NCI-H2029 (cell line): ENCODE measurements at regions not wholly inside any gene's neighbourhood (a gene's known extent, or its start where the extent isn't known, plus 50 kb on each side); places are given as distances from the start of the nearest gene placed in this dataset.

Source experiments
- DNase-seq: peaks from one replicate; lab custom pipeline; 2025; lab: John Stamatoyannopoulos, UW

DNA sequence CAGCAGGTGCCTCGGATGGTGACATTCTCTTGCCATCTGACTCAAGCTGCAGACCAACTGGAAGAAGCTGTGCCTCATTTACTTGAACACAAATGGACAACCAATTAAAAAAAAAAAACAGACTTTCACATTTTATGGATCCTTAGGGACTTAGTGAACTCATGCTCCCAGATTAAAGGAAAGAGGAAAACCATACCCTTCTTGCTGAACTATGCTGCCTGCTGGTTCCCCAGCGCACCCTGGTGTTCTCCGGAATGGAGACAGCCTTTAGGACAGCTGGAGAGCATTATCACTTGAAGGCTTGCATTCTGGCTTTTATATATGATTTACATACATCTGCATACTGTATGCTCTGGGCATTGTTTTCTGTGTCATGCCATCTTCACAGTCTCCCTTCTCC is 370.7 kb downstream of the SLC4A3 start:
- no peak for DNase-seq

DNA sequence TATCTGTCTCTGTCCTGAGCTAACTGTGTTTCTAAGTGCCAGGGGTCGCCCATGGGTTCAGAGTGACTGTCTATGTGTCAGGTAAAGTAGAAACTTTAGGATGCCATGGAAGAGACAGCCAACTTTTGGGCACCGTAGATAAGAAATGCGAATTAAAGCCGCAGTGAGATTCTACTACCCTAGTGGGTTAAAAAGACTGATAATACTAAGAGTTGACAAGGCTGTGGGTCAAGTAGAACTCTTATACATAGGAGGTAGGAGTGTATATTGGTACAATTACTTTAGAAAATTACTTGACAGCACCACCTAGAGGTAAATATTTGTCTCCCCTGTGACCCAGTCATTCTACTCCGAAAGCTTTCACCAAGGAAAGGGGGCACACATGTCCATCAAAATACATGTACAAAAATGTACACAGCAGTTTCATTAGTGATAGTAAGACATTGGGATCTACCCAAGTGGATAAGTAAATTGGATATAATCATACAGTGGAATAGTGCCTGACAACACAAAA is 371.3 kb downstream of the SLC4A3 start:
- DNase-seq = no peak

DNA sequence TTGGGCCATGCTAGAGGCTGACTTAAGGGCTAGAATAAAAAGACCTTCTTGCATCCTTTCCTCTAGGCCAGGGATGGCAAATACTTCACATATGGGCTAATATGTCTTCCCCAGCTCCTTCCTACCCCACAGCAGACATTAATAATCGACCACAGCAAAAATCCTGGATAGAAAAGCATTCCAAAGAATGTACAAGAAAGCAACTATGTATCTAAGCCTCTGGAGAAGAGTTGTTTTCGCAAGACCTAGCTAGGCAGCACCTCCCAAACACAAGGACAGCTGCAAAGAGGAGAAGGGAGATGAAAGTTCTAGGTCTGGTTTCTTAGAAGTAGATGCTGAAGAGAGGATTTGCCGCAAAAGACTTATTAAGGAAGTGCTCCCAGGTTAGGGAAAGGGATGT is 372.6 kb downstream of the SLC4A3 start:
- DNase-seq = no peak

DNA sequence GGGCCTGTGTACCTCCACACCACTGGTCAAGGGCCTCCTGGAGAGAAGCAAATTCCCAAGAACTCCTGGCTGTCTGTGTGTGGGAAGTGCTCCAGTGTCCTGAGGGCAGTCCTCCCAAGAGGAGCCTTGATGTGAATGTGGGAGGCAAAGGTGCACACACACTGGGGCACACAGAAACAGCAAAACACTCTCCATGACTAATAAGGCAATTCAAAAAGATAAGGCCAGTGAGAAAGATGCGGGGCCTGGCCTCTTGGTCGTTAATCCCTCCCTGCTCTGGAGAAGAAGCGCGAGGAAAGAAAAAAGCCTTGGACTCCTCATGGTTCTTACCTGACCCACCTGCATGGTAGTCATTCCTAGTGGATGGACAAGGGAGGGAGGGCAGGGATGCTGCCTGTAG is 373.2 kb downstream of the SLC4A3 start:
- DNase-seq = no peak

DNA sequence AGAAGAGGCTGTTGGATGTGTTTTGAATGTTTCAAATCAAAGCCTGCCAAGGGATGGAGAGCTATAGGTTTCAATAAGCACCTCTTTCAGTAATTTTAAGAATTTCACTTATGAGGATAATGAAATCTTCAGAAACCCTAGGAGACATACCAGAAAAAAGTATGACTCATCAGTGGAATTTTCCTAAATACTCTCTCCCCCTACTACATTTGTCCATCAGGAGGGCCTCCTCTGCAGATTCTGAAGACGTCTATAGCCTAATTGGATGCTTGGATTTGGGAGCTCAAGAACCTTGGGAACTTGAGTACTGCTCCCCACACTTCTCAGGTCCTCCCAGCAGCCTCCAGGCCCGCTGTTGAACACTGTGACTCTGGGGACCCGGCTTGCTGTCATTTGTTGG is 374.3 kb downstream of the SLC4A3 start:
- no peak for DNase-seq

DNA sequence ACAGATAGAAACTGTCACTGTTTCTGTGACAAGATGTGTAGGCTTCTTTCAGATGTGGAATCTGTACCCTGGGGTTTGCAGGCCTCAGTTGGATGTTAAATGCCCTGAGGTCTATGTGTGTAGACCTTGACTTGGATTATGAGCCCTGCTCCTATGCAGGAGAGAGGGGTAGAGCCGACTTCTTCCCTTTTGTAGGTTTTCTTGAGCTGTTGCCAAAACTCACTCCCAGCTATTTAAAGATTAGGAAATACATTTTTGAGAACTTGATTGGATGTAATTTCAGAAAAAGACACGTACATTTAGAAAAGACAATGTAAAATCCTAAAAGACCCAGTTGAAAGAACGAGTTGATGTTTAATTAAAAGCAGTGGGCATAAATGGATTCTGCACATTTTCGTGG is 374.8 kb downstream of the SLC4A3 start:
- no peak for DNase-seq

DNA sequence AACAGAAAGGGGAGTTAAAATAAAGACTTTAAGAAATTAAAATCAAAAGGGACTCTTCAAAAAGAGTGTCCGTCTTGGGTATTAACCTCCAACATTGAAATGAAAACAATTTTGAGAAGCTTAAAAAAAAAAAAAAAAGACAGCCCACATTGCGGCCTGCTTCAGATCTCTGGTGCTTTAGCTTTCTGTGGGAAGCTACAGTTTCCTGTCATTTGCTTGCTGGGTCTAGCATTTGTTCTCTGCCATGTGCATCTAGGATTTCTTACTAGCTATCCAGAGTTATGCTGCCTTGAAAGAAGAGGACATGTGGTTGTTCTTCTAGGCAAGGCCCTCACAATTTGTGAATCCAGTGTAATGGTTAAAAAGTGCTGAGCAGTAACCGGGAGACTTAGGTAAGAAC is 375.3 kb downstream of the SLC4A3 start:
- no peak for DNase-seq

DNA sequence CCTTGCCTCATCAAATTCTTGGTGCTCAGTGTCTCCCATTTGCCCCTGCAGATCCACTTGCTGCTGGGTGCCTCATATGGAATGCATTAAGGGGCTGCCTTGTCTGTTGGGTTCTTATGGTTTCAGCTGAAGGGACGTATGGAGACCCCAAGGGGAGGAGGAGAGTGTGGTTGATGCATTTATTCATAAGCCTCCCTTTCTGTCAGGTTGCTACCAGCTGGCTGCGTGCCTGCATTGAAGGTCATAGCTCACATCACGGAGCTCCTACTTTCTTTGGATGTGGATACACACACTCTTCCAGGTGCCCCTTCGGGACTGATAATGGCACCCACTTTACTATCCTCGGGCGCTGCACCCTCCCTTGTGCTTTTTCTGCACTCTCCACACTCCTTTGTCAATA is 377.9 kb downstream of the SLC4A3 start:
- DNase-seq = no peak

DNA sequence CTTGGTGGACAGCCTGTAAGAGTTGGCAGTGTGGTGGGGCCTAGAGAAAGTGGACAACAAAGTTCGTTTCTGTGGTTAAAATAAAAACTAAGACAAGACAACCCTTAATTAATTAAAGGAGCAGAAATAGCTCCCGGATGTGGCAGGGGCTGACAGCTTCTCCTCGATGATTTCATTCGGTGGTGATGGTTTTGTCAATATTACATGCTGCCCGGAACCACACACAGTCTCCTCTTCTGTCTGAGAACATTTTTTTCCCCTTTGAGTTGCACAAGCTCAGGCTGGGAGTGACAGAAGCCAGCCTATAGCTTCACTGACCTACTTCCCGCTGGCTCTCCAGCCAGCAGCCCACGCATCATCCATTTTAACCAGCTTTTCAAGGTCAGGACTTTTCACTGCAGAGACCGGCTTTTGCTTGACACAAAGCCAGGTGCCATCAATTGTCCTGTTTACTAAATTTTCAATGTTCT is 378.8 kb downstream of the SLC4A3 start:
- no peak for DNase-seq

DNA sequence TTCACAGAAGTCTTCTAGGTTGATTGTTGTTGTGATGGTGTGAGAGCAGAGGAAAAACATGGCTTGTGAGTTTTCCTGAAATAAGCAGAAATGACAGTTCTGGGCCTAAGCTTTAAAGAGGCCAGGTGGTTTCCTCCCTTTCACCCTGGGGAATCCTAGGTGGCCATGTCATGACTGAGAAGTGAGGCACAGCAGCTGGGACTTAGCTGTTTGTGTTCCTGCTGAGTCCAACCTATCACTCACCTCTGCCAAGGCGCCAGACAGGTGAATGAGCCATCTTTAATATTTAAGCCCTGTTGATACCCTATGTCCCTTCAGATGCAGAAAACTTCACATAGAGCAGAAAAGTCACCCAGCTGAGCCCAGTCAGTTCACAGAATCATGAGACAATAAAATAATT is 384.4 kb downstream of the SLC4A3 start:
- DNase-seq = no peak

DNA sequence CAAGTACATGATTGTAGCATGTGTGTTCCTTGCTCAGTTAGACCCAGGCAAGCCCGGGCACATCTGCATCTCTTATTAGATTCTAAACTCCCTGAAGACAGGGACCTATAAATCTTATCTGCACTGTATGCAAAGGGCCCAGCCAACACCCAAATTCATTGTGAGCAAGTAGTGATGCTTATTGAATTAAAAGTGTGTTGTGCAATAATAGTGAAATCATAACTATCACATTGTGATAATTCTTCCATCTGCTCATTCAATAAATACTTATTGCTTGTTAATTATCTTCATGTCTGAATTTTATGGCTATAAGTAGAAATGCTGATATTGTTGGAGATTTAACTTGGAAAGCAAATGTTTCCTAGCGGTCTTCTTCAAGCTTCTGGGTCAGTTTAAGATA is 387.5 kb downstream of the SLC4A3 start:
- DNase-seq = no peak

DNA sequence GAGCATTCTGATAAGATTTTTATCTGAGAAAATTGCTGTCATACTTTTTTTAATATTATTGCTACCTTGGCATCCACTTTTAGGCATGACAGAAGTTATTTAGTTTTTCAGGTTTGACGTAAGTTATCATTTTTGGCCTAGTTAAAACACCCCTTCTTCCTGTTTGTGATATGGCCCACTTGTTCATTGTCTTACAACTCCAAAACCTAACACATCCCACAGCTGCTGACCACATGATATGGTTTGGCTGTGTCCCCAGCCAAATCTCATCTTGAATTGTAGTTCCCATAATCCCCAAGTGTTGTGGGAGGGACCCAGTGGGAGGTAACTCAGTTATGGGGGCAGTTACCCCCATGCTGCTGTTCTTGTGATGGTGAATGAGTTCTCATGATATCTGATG is 388.1 kb downstream of the SLC4A3 start:
- DNase-seq = no peak

DNA sequence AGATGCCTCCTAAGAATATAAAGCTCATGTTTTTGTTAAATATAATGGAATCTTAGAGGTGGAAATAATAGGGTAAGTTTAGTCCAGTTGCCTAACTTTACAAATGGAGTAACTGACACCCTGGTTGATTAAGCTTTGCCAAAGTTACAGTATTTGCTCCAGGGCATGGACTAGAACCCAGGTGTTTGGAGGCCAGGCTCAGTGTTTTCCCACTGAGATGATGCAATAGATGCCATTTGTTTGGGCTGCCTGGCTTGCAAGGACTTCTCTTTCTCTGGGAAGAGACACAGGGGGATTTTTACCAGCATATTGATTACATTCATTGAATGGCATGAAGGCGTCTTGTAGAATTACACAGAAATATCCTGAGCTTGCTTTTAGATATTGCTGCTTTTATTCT is 397.8 kb downstream of the SLC4A3 start:
- no peak for DNase-seq

DNA sequence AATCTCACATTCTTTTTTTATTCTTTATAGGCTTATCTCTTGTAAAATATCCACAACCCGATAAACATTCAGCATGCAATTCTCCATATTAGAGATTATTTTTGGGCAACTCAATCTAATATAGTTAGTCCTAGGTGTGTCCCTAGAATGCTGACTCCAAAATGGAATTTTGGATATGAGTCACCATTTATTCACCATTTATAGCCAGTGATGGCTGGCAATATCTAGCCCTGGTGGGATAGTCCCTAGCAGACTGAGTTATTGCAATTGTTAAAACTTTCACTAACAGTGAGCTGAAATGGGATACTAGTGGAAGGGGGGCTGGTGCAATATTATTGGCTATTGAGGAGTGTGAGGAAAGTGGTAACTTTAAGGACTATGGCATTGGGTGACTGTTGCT is 401.6 kb downstream of the SLC4A3 start:
- DNase-seq = no peak

DNA sequence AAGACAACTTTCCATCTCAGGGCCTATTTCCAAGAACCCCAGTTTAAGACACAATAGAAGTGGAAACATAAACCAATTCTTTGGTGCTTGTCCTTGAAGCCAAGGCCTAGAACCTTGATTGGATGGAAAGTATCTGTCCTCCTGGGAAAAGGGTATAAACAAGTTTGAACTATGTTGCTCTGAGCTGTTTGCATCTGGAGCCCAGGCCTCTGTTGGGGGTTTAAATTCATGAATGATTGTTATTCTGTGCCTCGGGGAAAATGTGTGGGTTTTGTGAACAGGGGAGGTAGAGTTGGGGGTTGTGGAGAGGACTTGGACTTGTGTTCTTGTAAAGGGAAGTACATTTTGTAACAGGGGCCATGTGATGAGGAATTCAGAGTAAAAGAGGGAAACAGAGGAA is 406.1 kb downstream of the SLC4A3 start:
- DNase-seq = no peak

DNA sequence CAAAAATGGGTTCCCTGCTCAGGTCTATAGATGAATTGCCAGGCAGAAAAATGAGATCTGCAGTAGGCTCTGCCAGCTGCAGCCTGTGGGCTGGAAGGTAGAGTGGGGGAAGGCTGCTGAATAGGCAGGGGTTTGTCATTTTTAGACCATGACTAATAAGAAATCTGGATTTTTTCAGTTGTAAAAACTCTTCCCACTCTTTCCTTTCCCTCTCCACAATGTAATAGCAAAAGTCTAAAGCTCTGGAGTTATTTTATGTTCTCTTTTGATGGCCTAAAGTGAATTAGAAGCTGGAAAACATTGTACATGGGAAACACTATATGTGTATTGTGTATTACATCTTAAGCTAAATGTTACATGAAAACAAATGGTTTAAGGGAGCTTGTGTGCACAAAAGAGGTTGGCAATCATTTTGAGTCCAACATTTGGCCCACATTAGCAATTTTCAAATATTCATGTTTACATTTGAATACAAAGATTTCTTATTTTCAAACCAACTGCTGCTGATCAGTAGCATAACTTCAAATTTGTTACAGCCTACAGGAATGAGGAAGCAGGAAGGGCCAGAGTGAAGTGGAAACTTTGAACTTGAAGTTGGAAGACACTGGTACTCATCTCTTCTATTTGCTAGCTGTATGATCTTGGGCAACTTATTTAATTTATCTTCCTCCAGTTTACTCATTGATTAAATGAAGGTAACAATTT is 407.1 kb downstream of the SLC4A3 start:
- DNase-seq = no peak

DNA sequence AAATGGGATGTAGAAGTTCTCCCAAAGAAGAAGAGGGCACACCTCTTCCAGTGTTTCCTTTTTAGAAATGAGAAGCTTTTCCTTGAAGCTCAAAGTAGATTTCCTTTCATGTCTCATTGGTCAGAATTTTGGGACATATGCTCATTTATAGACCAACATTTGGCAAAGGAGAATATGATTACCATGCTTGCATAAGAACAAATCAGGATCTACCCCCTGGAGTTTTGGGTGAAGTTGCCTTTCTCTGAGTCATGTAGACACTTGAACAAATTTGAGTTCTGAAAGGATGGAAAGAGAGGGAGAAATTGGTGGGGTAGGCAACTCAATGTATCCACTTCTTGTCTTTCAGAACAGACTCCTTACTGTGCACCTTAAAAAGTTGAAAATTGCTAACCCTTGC is 409.0 kb downstream of the SLC4A3 start:
- DNase-seq = no peak

DNA sequence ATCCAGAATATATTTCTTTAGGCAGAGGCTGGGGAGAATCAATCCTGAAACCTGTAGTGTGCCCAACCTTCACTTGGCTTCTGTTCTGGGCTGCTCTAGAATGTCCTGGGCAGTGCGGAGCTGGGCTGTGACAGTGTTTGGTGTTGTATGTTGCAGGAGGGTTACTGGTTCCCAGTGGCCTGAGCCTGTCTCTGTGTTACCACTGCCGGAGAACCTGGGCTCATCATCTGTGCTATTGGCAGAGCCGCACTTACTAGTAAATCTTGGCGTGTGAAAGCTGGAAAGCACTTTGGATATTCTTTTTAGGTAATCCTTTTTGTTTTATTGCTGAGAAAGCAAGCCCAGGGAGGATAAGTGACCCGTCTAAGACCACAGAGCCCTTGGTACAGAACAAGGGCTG is 412.9 kb downstream of the SLC4A3 start:
- no peak for DNase-seq

DNA sequence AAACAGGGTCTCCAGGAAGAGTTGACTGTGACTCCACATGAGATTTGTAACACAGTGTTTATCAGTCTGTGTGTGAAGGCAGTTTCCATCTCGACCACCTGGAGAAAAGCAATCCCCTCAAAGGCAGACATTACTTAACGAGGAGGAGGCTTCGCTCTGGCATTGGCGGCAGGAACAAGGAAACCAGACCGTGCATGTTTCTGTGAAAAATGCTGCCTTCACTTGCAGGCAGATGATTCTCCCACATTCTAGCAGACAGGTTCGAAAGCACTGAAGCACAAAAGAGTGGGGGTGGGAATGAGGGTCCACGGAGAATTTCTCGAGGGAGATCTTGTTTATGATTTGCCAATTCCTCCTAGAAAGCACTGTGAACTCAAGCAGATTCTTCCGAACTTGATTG is 414.0 kb downstream of the SLC4A3 start:
- DNase-seq = no peak

DNA sequence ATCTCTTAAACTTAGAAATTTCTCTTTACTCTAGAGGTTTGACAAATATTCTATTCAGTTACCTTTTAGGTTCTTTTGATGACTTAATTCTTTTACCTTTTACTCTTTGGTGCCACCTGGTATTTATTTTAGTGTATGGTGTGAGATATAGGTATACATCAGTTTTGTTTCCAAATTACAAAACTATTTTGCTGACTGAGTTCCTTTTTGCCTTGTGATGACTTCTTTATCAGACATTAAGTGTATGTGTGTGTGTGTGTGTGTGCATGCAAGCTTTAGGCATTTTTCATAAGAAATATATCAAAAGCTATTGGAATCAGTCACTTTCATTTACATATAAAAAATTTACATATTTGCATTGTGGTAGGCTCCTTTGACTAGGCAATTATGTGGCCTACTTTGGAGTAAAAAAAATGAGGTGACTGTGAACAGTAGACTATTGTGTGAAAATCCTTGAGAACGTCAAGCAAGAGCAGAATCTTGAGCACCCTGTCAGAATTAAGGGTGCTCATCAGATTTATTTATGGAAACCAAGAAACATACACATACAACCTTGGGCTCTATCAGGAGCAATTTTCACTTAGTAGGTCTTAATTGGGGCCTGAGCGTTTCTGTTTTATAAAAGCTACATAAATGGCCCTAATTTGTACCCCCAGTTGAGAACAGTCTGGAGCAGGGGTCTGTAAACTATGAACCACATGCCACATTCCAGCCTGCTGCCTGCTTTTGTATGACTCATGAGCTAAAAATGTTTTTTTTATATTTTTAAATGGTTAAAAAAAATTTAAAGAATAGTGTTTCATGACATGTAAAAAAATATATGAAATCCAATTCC is 415.9 kb downstream of the SLC4A3 start:
- DNase-seq = no peak

DNA sequence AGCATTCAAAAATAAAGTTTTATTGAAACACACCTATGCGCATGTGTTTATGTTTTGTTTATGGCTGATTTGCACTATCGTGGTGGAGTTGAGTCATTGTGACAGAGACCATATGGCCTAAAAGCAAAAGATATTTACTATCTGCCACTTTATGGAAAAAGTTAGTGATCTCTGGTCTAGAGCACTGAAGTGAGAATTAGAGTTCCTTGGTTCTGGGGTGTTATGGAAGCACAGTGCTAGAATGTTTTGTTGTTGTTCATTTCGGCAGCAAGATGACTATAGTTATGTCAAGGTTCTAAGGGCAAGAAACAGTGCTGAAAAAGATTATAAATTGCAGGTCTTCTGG is 416.5 kb downstream of the SLC4A3 start:
- DNase-seq = no peak

DNA sequence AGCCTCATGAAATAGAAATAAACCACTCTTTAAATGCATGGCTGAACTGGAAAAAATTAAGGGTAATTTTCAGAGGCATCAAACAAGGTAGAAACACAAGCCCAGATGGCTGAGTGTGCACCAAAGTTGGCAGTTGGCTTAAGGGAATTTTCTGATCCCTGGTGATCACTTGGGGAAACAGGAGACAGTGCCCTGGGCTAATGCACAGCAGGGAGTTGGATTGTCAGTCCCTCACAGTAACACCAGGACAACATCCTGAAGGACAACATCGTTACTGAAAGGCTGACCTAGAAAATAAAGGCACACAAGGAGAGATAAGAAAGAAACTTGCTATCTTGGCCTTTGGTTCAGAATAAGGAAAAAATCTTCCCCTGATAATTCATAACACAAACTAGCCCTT is 417.0 kb downstream of the SLC4A3 start:
- no peak for DNase-seq

DNA sequence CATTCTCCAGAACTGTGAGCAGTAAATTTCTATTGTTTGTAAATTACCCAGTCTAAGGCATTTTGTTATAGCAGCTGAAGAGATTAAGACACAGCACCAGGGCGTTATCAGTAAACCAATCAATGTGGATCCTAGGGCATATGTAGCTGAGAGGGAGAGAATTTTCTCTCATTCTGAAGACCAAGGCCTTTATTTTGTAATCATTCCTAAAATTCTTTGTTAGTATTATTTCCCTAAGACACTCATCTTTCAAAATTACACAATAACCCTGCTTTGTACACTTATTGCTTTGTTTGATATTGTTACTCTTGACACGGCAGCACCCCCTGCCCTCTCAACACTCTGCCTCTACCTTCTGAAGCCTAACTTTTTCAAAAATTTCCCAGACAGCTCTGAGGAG is 419.1 kb downstream of the SLC4A3 start:
- no peak for DNase-seq

DNA sequence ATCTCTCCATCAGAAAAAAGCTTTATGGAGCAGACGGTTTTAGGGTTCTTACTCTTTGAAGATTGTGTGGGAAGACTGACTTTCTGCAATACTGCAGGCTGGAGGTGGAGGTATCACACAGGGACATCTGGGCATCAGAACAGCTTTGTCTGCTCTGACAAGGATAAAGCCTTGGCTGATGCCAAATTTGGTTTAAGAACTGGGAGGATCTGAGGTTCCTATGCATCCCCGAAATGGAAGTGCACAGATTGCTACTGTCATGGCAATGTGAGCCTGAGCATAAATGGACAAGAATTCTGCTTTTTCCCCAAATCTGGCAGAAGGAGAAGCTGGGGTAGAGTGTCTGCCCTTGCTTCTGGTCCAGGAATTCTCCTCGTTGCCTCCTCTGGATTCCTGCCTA is 424.3 kb downstream of the SLC4A3 start:
- no peak for DNase-seq
